Calu3 (cell line): ENCODE measurements at regions not wholly inside any gene's neighbourhood (a gene's known extent, or its start where the extent isn't known, plus 50 kb on each side); places are given as distances from the start of the nearest gene placed in this dataset.

ENCODE experiments used
- BruUV-seq: library from RNA; stranded (reverse); fragments of 400-500 nt; replicated peaks from 2 replicates; lab custom pipeline; 2021; lab: Mats Ljungman, UMichigan
- CTCF ChIA-PET: fragments of 300-600 bp; sonication (Branson Sonifier 250); formaldehyde crosslinking; loops from one replicate; lab custom pipeline; 2022; ENCODE audit warnings: antibody characterized with exemption; lab: Charles Lee
- DNase-seq: peaks from one replicate; pipeline ENCODE4 v3.0.0; 2022
- H3K27ac Mint-ChIP-seq: one replicate; pipeline ENCODE4 v1.8.0; 2022; ENCODE audit warnings: mixed read lengths; ENCODE audit not compliant: unreplicated experiment
- H3K27me3 Mint-ChIP-seq: one replicate; pipeline ENCODE4 v1.8.0; 2022; ENCODE audit warnings: mixed read lengths; ENCODE audit not compliant: unreplicated experiment
- H3K36me3 Mint-ChIP-seq: one replicate; pipeline ENCODE4 v1.8.0; 2022; ENCODE audit warnings: mild to moderate bottlenecking, moderate library complexity, mixed read lengths; ENCODE audit not compliant: insufficient read depth, unreplicated experiment
- H3K4me1 Mint-ChIP-seq: one replicate; pipeline ENCODE4 v1.8.0; 2022; ENCODE audit warnings: mild to moderate bottlenecking, low read depth, mixed read lengths; ENCODE audit not compliant: unreplicated experiment
- H3K4me3 Mint-ChIP-seq: one replicate; pipeline ENCODE4 v1.8.0; 2022; ENCODE audit warnings: mild to moderate bottlenecking, low read depth, moderate library complexity, mixed read lengths; ENCODE audit not compliant: unreplicated experiment
- H3K9me3 Mint-ChIP-seq: one replicate; pipeline ENCODE4 v1.8.0; 2022; ENCODE audit warnings: low read depth, mixed read lengths; ENCODE audit not compliant: unreplicated experiment
- CTCF ChIP-seq: fragments of 200-600 bp; IDR thresholded peaks from one replicate; pipeline ENCODE4 v1.8.0; 2022; ENCODE audit warnings: antibody characterized with exemption; ENCODE audit not compliant: unreplicated experiment
- intact Hi-C: fragments of 100-400 bp; cut with micrococcal nuclease; formaldehyde crosslinking; loops from one replicate; pipeline ENCODE4 v1.10.0; 2022; ENCODE audit not compliant: unreplicated experiment

GRCh38 chr15:38930851-38931572 lies 366.4 kb upstream of the RASGRP1 start:
- BruUV-seq = no TSS peak
- H3K9me3 Mint-ChIP-seq = no peaks in the 10 kb centered on the region
- TF ChIP-seq CTCF = no peak
- no peaks in the 10 kb centered on the region for H3K36me3 Mint-ChIP-seq
- CTCF ChIA-PET = no interaction called here
- no peaks in the 10 kb centered on the region for H3K27me3 Mint-ChIP-seq
- H3K4me3 Mint-ChIP-seq = no peak overlapping the region
- no peak overlapping the region for H3K27ac Mint-ChIP-seq
- no peaks in the 10 kb centered on the region for H3K4me1 Mint-ChIP-seq
- no peak for DNase-seq
- intact Hi-C loops = no loop called here

GRCh38 chr15:38941399-38941953 lies 376.9 kb upstream of the RASGRP1 start:
- no peak overlapping the region for H3K4me3 Mint-ChIP-seq
- H3K27ac Mint-ChIP-seq = no peak overlapping the region
- TF ChIP-seq CTCF = no peak
- BruUV-seq = no TSS peak
- no peaks in the 10 kb centered on the region for H3K9me3 Mint-ChIP-seq
- no peak for DNase-seq
- H3K36me3 Mint-ChIP-seq = no peaks in the 10 kb centered on the region
- intact Hi-C loops = no loop called here
- H3K4me1 Mint-ChIP-seq = peaks cover 14% of the 10 kb centered on the region
- H3K27me3 Mint-ChIP-seq = no peaks in the 10 kb centered on the region
- CTCF ChIA-PET = no interaction called here

- no peak for DNase-seq
- intact Hi-C loops = no loop called here
- Mint-ChIP-seq H3K36me3 (no peaks in the 10 kb centered on the region), H3K27me3 (no peaks in the 10 kb centered on the region), H3K4me3 (no peak overlapping the region), H3K27ac (no peak overlapping the region), H3K9me3 (no peaks in the 10 kb centered on the region), H3K4me1 (peaks cover 14% of the 10 kb centered on the region)
- no TSS peak for BruUV-seq
- no peak for TF ChIP-seq CTCF
- CTCF ChIA-PET = no interaction called here
Measured at GRCh38 chr15:38944536-38944935, 379.9 kb upstream of the RASGRP1 start.

GRCh38 chr15:38945551-38946298 lies 381.1 kb upstream of the RASGRP1 start:
- TF ChIP-seq CTCF = no peak
- Mint-ChIP-seq H3K27ac (no peak overlapping the region), H3K9me3 (no peaks in the 10 kb centered on the region), H3K36me3 (no peaks in the 10 kb centered on the region), H3K4me3 (no peak overlapping the region), H3K4me1 (peaks cover 14% of the 10 kb centered on the region), H3K27me3 (no peaks in the 10 kb centered on the region)
- BruUV-seq = no TSS peak
- intact Hi-C loops = no loop called here
- DNase-seq = no peak
- CTCF ChIA-PET = no interaction called here
